GM18909 (cell line): ENCODE measurements at regions not wholly inside any gene's neighbourhood (a gene's known extent, or its start where the extent isn't known, plus 50 kb on each side); places are given as distances from the start of the nearest gene placed in this dataset.
A peak's percentile ranks its signal among the peaks of the same experiment; 100 is the strongest.
"Not testable (repeated sequence)": the region's sequence is repeated elsewhere in the genome, so short reads cannot be mapped to it uniquely, and the experiment has no call there.

Experiments
- ATAC-seq: cut with Tn5 transposase; IDR thresholded peaks from one replicate; pipeline ENCODE4 v1.9.1; 2021; ENCODE audit warnings: mild to moderate bottlenecking; ENCODE audit not compliant: unreplicated experiment, poor library complexity

- no peak for ATAC-seq
Measured at GRCh38 chr4:71841336-71841735, 57.5 kb upstream of the GC start.

GRCh38 chr4:71847300-71847699 lies 63.4 kb upstream of the GC start:
- ATAC-seq, result no peak

GRCh38 chr4:71855944-71856343 lies 72.1 kb upstream of the GC start:
- no peak for ATAC-seq

GRCh38 chr4:71857713-71858451 lies 74.0 kb upstream of the GC start:
- no peak for ATAC-seq

GRCh38 chr4:71860643-71861042 lies 76.8 kb upstream of the GC start:
- no peak for ATAC-seq

- ATAC-seq, result no peak
Measured at GRCh38 chr4:71862315-71862714, 78.4 kb upstream of the GC start.

- ATAC-seq, result no peak
Measured at GRCh38 chr4:71863457-71863856, 79.6 kb upstream of the GC start.

GRCh38 chr4:71864380-71864779 lies 80.5 kb upstream of the GC start:
- no peak for ATAC-seq

- ATAC-seq, result peak; percentile 46
Measured at GRCh38 chr4:71866212-71866885, 82.5 kb upstream of the GC start.

GRCh38 chr4:71867598-71867997 lies 83.7 kb upstream of the GC start:
- ATAC-seq, result no peak

GRCh38 chr4:71870456-71870855 lies 86.6 kb upstream of the GC start:
- ATAC-seq, result no peak

- ATAC-seq, result no peak
Measured at GRCh38 chr4:71872221-71872620, 88.3 kb upstream of the GC start.

GRCh38 chr4:71872767-71873415 lies 89.0 kb upstream of the GC start:
- no peak for ATAC-seq

- ATAC-seq, result no peak
Measured at GRCh38 chr4:71878376-71878775, 94.5 kb upstream of the GC start.

GRCh38 chr4:71882113-71882841 lies 98.4 kb upstream of the GC start:
- no peak for ATAC-seq

GRCh38 chr4:71900366-71900765 lies 116.5 kb upstream of the GC start:
- ATAC-seq, result not testable (repeated sequence)

GRCh38 chr4:71905594-71905993 lies 121.7 kb upstream of the GC start:
- ATAC-seq, result not testable (repeated sequence)

GRCh38 chr4:71906096-71906495 lies 122.2 kb upstream of the GC start:
- no peak for ATAC-seq

GRCh38 chr4:71907071-71907470 lies 123.2 kb upstream of the GC start:
- no peak for ATAC-seq

- peak; percentile 91 for ATAC-seq
Measured at GRCh38 chr4:71907782-71908181, 123.9 kb upstream of the GC start.

- ATAC-seq, result no peak
Measured at GRCh38 chr4:71913275-71913674, 118.5 kb upstream of the NPFFR2 start.
